GM18951 (cell line): ENCODE measurements at regions not wholly inside any gene's neighbourhood (a gene's known extent, or its start where the extent isn't known, plus 50 kb on each side); places are given as distances from the start of the nearest gene placed in this dataset.
"Not testable (repeated sequence)": the region's sequence is repeated elsewhere in the genome, so short reads cannot be mapped to it uniquely, and the experiment has no call there.

Source experiments
- POLR2A ChIP-seq: IDR thresholded peaks from 4 replicates; pipeline ENCODE4 v1.6.1; 2011; ENCODE audit warnings: mild to moderate bottlenecking; ENCODE audit not compliant: insufficient read length, insufficient read depth; ENCODE audit errors: extremely low read depth
- in situ Hi-C: fragments of 300-500 bp; cut with MboI; formaldehyde crosslinking; loops from one replicate; pipeline ENCODE4 v1.12.0; 2022; ENCODE audit warnings: low sequenced_read_pairs, mixed read lengths, inconsistent platforms; ENCODE audit not compliant: unreplicated experiment

DNA sequence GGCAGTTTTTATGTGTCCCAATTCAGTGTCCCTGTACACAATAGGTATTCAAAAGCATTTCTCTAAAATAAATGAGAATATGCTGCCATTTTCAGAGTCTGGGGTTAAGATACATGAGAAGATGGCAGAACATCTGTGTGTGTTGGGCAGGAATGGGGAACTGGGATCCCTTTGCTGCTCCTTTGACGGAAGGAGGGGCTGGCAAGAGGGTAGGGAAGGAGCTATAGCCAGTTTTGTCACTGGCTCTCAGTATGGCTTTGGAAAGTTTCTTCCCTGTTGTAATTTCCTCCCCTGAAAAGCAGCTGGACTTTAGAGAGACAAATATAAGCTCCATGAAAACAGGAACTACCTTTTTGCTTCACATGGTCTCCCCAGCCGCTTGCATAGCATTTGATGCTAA, 137.5 kb upstream of the PRR23C start:
- no peak for TF ChIP-seq POLR2A
- in situ Hi-C loops = no loop called here

DNA sequence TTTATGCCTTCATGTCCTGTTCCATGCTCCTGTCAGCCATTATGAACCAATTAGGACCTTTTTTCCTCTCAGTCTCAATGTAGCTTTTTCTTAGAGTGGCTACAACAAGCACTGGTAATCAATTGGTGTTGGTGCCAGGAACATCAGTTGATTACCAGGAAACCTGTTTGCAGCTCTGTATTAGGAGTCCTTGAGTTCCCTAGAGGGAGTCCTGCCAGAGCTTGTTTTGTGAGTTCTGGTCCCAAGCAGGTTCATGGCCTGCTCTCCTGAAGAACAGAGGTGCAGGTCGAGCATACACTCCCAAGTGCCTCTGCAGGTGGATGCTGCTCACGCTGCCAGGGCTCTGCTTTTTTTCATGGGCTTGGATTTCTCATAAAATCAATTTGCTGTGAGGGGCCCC, 137.9 kb upstream of the PRR23C start:
- in situ Hi-C loops = no loop called here
- TF ChIP-seq POLR2A = no peak

DNA sequence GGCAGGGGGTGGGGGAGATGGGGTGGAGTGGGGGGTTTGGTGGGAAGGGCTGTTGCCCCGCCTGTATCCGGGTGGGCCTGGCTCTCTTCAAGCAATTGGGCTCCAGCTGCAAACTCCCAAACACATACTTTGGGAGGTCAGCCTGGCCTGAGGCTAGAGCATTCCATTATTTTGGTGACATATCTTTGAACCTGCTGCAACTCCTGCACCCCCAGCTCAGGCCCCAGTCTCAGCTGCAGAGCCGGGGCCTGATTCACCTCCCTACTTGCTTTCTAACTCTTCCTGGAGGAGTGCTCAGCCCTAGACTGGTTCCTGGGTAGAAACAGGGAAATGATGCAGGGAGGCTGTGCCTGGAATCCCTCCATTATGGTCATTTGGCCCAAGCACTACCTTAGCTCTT, 140.8 kb upstream of the PRR23C start:
- in situ Hi-C loops = no loop called here
- no peak for TF ChIP-seq POLR2A

DNA sequence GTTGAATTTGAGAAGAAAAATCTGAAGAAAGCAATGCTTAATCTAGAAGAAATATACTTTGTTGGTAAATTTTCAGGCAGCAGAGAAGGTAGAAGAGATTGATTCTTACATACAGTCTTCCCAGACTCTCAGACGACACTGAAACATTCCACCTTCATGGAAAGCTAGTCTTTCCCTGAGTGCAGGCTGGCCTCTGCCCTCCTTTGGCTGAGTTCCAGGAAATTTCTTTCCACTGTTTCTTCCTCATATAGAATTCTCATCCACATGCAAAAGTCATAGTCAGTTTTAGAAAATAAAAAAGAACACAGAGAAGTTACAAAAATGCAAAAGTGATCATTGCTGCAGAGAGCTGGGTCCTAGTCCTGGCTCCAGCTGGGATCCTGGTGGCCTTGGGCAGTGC, 142.5 kb upstream of the PRR23C start:
- no peak for TF ChIP-seq POLR2A
- in situ Hi-C loops = no loop called here

DNA sequence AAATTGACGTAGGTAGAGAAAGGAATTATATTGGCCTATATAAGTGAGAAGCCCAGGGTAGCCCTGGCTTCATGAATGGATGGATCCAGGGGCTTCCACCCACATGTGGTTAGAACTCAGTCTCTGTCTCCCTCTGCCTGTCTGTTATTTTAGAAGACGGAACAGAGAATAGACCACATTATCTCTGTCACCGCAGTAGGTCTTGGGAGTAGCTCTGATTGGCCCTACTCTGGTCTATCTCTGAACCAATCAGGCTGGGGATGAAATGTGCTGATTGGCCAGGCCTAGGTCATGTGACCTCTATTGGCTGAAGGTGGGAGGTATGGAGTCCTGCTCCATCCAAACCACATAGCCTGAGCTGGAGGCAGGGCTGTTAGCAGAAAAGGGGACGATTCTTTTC, 143.0 kb upstream of the PRR23C start:
- TF ChIP-seq POLR2A = no peak
- in situ Hi-C loops = no loop called here

DNA sequence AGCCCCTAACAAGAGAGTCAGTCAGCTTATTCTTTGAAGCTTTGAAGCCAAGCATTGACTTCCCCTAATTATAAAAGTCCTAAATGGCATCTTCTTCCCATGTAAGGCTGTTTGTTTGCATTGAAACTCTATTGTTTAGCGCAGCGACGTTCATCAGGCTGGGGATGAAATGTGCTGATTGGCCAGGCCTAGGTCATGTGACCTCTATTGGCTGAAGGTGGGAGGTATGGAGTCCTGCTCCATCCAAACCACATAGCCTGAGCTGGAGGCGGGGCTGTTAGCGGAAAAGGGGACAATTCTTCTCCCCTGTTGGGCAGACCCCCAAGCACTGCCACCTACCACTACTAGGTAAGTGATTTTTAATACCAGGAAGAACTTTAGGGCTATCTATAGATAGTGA, 145.3 kb upstream of the PRR23C start:
- TF ChIP-seq POLR2A = no peak
- in situ Hi-C loops = no loop called here

DNA sequence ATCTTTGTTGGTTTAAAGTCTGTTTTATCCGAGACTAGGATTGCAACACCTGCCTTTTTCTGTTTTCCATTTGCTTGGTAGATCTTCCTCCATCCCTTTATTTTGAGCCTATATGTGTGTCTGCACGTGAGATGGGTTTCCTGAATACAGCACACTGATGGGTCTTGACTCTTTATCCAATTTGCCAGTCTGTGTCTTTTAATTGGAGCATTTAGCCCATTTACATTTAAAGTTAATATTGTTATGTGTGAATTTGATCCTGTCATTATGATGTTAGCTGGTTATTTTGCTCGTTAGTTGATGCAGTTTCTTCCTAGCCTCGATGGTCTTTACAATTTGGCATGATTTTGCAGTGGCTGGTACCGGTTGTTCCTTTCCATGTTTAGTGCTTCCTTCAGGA, 149.4 kb upstream of the MRPS22 start:
- in situ Hi-C loops = not testable (repeated sequence)

DNA sequence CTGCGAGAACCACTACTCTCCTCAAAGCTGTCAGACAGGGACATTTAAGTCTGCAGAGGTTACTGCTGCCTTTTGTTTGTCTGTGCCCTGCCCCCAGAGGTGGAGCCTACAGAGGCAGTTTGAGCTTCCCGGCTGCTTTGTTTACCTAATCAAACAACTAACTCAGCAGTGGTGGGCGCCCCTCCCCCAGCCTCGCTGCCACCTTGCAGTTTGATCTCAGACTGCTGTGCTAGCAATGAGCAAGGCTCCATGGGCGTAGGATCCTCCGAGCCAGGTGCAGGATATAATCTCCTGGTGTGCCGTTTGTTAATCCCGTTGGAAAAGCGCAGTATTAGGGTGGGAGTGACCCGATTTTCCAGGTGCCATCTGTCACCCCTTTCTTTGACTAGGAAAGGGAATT, 147.7 kb upstream of the MRPS22 start:
- in situ Hi-C loops = not testable (repeated sequence)

DNA sequence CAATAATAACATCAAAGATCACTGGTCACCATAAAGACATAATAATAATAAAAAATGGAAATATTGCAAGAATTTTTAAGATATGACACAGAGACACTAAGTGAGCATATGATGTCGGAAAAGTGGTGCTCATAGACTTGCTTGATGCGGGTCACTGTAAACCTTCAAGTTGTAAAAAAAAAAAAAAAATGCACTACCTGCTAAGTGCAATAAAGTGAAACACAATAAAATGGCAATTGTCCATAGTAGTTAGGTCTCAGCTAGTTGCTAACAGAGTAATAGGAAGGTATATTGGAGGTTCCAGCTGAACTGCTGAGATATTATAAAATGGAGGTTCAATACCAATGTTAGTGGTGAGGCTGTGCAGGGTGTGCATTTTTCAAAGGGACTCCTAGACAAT, 146.6 kb upstream of the MRPS22 start:
- in situ Hi-C loops = no loop called here
- TF ChIP-seq POLR2A = no peak

DNA sequence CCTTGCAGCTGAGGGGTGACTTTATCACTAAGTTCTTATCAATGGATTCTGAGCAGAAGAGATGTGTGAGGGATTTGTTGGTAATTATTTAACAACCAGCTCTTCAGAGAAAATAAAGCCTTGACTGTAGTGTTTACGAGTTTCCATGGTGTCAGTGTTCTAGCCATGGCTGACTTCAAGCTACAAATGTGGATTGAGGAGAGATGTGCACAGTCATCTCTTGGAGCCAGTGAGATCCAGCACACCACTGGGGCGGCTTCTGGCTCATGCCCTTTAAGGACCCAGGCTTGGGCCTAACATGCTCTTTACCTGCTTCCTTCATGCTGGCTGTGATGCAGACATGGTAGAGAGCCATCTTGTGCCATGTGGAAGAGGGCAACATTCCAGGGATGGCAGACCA, 145.6 kb upstream of the MRPS22 start:
- no peak for TF ChIP-seq POLR2A
- in situ Hi-C loops = no loop called here

DNA sequence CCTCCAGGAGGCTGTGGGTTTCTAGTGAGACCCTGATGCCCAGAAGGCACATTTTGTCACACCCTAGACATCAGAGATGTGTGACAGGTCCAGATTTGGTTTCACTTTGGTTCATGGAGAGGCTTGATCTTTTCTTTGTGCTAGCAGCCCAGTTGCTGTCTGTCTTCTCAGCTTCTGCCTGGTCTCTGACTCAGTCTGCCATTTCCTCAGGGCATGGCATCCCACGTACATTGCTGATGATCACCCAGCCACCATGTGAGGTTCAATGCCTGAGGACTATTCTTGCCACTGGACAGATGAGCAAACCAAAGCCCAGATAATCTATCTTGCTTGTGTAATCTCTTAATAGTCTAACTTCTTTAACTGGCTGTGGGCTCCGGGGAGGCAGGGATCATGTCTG, 144.9 kb upstream of the MRPS22 start:
- no peak for TF ChIP-seq POLR2A
- in situ Hi-C loops = no loop called here

DNA sequence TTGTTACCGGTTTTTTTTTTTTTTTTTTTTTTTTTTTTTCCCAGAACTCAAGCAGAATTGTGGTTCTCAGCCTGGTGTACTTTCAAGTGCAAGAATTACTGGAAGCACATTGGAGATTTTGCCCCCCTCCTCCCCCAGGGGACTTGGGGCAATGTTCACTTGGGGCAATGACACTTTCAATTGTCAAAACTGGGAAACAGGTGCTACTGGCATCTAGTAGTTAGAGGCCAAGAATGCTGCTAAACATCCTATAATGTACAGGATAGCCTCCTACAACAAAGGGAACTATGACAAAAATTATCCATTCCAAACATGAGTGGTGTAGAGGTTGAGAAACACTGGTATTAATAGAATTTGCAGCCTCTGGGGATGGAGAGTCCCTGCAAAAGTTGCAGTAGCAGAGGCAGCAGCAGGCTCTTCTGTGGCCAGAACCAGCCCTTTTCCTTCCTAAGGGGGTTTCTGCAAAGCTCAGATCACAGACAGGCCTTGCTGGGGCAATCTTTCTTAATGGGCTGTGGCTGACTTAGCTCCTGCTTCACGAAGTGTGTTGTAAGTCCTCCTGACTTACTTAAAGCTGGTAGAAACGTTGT, 144.3 kb upstream of the MRPS22 start:
- in situ Hi-C loops = no loop called here
- no peak for TF ChIP-seq POLR2A

DNA sequence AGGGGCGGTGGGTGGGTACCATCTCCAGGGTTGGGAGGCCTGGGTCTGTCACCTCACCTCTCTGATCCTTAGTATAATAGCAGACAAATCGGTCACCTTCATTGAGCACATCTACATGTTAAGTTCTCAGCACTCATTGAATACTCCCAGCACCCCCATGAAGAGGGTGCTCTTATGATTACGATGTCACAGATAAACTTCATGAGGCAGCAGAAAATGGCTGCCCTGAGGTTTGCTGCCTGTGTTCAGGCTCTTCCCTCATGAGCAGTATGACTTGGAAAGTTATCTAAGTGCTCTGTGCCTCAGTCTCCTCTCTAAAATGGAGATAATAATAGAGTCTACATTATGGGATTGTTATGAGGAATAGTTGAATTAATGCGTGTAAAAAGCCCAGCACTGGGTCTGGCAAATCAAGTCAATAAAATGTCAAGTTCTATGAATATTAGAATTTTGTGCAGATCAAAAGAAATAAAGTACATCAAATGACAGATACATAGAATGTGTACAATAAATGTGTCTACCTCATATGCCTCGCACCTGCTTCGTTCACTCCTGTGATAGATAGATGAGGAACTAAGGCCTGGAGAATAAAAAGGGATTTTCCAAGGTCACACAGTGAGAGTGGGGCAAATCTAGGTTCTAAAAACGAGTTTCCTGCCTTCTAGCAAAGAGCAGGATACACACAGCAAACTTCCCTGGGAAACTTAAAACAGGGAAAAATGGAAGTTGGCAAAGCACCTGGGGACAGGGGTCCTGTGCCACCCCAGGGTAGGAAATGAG, 142.2 kb upstream of the MRPS22 start:
- in situ Hi-C loops = no loop called here
- TF ChIP-seq POLR2A = no peak

DNA sequence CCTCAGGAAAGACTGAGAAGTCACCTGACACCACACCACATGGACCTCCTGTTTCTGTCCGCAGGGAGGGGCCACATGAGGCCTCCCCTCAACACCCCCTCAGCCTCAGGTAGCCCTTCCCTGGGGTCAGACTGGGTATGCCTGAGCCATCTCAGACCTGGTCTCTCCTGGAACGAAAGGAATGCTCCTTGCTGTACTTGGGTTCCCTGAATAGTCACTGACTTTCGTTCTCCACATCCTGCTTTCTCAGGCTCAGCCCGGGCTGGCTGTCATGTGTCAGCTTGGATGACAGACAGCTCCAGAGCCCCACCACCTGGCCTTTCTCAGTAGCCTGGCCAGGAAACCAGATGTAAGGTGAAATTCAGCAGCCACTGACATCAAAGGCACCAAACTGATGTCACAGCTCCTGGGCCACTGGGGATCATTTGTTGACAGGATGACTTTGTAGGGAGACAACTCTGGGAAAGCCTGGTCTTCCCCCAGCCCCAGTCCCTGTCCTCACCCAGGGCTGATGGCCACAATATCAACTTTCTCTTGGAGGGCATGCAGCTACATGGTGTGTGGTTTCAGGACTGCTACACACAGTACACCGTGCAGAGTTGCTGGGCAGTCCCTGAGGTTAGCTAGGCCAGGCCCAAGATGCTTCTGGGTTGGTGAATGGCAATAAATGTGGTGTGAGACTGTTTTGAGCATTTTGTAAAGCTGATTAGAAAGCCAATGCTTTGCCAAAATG, 141.4 kb upstream of the MRPS22 start:
- in situ Hi-C loops = no loop called here
- TF ChIP-seq POLR2A = no peak
